GM19240 (cell line): ENCODE measurements at regions not wholly inside any gene's neighbourhood (a gene's known extent, or its start where the extent isn't known, plus 50 kb on each side); places are given as distances from the start of the nearest gene placed in this dataset.

ENCODE experiments used
- DNase-seq: peaks from one replicate; pipeline ENCODE4 v3.0.0; 2011; ENCODE audit warnings: low spot score; ENCODE audit not compliant: insufficient read length

DNA sequence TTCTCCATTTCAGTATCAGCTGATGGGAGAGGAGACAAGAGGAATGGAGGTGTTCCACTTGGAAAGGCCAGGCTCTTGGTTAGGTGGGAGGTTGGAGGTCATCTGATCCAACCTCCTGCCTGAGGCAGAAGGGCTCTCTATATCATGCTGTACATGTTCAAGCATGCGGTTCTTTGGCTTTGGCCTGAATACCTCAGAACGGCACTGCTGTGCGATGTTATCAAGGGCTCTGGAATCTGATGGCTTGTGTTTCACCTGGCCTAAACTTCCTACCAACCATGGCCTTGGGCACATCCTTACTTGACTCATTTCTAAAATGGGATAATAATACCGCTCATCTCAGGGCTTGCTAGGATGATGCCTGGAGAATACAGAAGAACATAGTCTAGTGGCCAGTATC is 90.1 kb upstream of the FAM169A start:
- DNase-seq = no peak

DNA sequence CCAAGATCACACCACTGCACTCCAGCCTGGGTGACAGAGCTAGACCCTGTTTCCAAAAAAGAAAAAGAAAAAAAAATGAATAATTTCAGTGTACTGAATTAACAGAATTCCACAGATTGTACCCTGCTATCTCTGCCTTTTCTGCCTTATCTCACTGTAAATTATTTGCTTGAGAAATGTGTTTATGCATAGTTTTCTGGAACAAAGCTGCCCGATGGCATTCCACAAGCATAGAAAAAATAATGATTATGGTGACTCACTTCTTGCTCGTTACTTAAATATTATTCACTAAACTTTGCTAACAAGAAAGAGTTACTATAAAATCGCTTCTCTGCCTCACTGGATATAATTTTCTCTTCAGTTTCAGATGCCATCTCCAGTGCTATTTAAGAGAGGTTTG is 88.7 kb upstream of the FAM169A start:
- DNase-seq = no peak

DNA sequence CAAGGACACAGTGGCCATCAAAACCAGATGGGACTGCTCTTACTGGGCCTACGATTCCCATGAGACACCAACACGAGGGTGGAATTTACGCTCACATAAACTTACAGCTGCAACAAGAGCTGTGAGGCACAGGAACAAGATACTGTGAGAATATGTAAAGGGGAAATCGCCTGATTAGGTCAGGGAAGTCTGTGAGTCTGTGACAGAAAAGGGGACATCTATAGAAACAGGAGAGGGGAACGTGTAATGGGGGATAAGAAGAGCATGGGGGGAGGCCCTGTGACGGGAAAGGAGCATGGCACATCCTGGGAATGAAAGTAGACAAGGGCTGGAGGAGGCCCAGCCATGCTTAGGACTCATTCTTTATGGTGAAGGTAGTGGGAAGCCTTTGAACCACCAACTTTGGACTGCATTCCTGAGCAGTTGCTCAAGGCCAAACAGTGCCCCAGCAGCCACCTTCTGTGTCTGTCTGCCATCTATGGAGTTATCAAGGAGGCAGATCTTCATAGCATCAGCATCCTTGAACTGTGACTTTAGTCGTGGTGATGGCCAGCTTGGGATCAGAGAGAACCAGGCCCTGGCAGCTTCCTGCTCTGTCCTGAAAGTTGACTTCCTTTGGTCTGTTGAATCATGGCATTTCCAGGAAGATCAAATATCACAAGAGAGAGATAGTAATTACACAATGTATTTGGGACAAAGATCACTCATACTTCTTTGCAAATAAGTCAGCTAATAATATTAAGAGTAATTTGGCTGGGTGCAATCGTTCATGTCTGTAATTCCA is 87.9 kb upstream of the FAM169A start:
- DNase-seq = no peak

DNA sequence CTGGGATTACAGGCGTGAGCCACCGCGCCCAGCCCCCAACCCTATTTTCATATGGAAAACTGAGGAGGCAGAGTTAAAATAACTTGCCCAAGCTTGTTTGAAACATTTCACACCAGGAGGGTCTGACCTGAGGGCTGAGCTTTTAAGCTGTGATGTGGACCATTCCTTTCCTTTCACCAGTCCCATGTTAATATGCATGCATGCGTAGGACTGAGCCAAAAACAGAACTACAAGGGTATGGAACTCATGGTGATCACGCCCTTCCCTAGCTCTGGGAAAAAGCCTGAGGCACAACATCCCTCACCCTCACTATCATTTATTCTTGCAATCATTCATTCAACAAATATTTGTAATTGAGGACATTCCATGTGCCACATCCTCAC is 87.4 kb upstream of the FAM169A start:
- no peak for DNase-seq

DNA sequence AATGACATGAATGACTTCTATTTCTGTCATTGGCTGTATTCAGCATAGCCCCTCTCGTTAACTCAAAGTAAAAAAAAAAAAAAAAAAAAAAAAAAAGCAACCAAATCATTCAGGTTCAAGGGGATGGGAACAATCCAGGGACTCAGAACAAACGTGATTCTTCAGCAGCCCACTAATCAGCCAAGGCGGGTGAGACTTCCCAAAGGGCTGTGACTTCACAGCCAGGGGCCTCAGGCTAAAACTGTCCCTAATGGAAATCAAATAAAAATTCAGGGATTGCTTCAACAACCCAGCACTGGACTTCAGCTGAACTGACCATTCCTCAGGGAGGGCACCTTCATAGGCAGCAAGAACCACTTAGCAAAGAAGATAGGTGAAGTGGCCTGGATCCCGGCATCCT is 86.2 kb upstream of the FAM169A start:
- no peak for DNase-seq

DNA sequence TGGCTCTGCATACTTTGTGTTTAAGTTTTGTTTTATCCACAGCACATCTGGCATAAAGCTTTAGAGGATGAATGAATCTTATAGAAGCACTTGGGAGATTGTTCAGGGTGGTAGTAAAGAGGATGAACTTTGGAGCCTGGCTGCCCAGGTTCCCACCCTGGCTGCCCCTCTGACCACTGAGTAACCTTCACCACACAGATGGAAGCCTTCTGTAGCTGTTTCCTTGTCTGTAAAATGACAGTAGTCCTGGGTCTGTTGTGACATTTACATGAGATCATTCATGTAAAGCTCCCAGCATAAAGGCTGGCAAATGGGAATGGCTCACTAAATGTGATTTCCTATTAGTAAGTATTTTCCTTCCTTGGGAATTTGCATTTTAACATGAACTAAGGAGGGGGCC is 85.7 kb upstream of the FAM169A start:
- no peak for DNase-seq

DNA sequence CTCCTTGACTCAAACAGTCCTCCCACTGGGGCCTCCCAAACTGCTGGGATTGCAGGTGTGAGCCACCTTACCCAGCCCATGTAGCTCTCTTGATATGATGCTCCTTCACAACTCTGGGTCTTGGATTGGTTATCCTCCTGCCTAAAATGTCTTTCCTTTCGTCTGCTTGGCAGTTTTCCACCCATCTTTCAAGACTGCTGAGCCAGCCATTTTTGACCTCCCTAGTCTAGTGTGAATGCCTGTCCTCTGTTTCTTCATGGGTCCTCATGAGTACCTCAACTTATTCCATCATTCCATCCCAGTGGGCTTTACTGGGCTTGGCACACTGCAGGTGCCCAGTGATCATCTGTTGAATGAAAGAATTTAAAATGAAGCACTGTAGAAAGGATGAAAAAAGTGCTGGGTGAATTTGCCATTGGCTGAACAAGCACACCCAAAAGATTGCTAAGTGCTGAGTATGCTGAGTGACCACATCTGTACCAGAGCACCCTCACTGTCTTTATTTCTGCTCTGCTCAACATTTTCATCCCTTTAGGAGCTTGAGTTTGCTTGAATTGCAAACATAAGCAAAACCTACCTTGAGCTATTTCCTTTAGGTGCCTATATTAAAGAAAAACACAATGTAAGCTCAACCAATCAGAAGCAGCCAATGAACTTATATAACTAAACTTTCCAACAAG is 84.8 kb upstream of the FAM169A start:
- DNase-seq = no peak

DNA sequence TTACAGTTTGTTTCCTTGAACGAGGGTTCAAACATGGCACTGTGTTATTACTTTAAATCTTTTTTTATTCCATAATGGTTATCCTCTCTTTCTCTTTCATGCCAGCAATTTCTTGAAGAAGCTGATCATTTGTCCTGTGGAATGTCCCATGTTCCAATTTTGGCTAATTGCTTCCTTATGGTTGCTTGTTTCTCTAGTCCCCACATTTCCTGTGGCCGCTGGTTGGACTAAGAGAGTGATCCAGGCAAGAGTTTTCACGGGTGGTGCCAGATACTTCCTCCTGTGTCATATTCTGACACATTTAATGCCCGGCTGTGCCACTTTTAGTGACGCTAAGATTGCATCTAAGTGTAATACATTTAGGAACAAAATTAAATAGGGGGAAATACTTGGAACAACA is 83.8 kb upstream of the FAM169A start:
- DNase-seq = no peak

DNA sequence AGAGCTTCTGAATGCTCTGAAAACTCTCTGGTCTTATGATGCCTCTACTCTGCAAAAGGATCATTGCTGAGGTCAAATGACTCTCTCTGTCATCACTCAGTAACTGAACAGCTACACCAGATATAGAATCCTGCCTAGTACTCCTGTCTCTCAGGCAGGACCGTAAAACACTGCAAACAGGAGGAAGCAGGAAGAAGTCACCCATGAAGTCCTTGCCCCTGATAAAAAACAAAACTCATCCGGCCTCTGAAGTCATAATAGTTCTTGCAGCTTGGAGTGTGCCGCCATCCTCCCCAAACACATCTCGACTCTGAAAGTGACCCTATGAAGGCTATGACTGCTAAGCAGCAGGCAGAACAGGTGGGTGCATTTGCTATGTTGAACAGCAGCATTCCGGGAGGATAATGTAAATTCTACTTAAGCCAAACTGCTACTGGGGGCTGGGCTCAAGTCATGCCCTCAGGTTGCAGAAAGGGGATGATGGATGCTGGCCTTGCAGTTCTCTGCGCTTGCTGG is 81.9 kb upstream of the FAM169A start:
- no peak for DNase-seq

DNA sequence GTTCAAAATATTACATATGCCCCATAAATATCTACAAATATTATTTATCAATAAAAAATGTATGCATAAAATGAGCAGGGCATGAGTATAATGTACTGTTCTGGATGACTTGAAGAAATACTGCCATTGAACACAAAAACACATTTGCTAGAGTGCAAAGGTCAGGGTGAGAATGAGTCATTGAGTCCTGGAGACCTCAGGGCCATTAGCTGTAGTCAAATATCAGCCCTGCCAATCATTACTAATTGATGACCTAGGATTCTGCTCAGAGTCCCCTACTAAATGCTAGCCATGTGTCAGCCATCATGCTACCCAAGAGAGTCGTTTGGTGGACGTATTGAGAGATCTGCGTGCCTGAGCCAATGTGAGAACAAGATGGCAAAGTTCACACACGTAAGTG is 80.3 kb upstream of the FAM169A start:
- DNase-seq = no peak

DNA sequence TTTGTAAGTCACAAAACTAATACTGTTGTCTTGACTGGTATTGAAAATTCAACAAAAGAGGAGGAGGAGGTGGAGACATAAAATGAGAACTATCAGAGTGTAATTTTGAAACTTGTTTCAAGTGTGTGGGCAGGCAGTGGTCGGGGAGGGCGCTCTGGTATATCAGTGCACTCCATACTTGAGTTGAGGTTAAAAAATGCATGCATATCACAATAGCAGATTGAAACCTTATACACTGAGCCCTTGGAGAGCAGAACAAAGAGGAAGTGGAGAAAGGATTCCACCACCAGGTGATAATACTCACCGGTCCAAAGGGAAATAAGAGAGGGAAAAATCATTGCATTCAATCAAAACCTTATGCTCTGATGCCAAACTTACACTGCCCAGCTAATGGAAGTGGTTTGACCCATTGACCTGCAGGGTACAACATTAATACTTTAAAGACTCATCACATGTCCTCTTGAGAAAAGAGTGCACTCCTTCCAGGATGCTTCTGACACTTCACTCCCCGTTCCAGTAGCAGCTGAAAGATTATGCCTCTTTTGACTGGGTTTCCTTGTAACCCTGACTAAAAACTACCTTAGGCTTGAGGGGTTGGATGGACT is 79.5 kb upstream of the FAM169A start:
- DNase-seq = no peak

DNA sequence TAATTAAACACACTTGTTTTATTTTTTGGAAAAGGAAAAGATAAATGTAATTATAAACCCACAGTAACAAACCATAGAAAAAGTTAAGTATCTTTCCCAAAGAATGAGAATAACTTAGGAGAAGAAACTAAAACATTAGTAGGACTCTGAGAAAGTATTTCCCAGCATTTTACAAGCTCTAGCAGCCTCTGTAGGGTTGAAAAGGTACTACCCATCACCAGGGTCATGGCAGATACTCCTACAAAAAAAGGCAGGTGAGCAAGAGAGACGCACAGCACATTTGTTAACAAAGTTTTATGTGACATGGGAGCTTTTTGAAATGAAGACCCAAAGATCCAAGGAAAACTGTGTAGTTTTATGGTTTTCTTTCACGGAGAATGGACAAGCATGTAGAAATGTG is 77.7 kb upstream of the FAM169A start:
- DNase-seq = no peak

DNA sequence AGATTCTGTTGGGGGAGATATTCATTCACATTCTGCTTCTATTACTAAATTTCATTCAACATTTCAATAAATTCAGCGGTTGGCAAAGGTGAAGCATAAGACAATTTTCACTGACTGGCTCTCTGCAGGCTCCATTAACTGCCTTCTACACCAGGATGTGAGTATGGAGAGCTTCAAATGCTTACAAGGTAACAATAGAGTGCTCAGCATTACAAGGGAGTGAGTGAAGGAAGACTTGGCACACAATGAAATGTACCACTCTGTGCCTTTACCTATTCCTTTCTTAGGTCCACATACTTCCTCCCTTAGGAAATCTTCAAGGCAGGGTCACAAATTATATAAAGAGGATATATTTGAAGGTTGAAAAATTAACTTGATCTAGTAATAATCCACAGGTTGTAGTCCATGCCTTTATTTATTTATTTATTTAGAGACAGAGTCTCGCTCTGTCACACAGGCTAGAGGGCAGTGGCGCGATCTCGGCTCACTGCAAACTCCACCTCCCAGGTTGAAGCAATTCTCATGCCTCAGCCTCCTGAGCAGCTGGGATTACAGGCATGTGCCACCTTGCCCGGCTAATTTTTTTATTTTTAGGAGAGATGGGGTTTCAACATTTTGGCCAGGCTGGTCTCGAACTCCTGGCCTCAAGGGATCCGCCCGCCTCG is 76.6 kb upstream of the FAM169A start:
- no peak for DNase-seq

DNA sequence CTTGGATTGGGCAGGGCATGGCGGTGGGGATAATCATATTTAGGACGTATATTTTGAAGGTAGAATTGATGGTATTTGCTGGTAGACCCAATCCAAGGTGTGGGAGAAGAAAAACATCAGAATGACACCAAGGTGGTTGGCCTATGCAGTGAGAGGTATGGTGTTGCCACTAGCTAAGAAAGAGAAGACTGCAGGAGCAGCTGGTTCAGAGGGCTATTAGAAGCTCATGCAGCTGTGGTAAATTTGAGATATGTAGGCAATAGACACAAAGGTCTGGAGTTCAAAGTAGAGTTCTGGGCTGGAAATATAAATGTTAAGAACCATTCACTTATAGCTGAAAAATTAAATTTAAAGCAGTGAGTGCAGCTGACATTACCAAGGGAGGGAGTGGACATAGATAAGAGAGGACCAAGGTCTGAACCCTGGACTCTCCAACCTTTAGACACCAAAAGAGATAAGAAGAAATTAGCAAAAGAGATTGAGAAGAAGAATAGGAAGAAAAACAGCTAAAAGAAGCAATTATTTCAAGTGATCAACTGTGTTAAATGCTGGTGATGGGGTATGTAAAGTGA is 74.7 kb upstream of the FAM169A start:
- no peak for DNase-seq

DNA sequence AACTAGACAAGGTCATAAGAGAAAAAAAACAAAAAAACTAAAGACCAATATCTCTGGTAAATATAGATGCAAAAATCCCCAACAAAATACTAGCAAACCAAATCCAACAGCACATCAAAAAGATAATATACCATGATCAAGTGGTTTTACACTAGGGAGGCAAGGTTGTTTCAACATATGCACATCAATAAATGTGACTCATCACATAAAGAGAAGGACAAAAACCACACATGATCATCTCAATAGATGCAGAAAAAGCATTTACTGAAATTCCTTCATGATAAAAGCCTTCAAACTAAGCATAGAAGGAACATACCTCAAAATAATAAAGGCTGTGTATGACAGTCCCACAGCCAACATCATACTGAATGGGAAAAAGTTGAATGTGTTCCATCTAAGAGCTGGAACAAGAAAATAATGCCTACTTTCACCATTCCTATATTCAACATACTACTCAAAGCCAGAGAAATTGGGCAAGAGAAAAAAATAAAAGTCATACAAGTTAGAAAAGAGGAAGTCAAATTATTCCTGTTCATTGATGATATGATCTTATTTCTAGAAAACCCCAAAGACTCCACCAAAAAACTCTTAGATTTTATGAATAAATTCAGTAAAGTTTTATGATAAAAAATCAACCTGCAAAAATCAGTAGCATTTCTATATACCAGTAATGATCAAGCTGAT is 72.2 kb upstream of the FAM169A start:
- DNase-seq = no peak

DNA sequence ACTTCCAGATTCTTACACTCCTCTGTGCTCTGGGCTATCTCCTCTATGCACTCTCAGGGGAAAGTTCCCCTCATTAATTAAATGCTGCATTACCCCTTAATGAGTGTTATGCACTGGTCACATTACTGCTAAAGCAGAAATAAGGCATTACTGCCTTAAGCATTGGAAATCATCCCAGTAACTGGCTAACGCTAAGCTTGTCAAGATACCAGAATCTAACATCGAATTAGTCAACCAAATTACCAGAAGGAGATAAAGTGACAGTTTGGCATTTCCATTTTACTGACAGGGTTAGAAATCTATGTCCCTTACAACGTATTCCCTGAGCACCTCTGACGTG is 69.5 kb upstream of the FAM169A start:
- no peak for DNase-seq

DNA sequence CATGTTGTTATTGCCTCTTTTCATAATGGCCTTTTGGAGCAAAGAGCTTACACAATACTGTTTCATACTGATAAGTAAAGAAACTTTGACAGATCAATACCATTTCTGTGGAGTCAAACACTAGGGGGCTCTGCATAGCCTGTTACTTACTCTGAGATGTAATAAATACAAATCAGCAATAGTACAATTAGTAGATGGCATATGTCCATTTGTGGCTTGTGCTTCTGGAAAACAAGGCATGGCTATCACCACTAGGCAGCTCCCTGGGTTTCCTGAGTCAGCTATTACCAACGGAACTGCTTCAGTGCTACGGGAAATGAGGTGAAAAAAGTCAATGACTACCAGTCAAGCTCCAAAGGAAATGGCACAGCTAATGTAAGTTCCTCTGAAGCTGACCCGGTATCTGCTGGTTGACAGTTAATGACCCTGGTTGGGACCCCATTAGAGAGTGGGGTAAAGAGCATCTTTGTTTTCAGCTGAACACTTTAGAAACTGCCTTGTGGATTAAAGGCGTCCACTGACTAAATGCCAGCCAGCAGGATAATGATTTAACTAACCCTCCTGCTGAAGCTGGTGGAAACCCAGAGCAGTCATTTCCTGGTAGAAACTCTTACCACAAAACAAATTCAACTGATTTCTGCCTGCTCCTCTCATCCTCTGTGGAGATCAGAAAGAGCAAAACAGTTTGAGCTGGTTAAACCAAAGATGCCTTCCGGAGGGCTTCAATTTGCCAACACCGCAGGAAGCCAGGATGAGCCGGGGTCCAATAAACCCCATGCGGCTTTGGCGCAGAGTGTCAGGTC is 69.0 kb upstream of the FAM169A start:
- no peak for DNase-seq

DNA sequence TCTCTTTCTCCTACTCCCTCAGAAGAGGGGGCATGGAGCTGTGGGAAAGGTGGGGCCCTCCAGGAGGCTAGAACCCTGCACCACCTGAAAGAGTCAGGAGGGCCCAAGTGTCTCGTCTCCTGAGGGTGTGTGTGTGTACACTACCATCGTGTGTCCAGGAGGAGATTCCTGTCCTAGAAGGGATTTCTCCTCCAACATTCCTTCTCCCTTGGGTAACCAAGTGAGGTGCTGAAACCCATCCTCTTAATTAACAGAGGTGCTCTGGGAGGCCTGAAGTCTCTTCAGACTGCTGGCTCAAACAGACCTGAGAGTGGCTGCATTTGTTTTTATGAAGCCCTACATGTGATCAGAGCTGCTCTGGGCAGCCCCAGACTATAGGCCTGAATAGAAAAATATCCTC is 61.1 kb upstream of the FAM169A start:
- no peak for DNase-seq

DNA sequence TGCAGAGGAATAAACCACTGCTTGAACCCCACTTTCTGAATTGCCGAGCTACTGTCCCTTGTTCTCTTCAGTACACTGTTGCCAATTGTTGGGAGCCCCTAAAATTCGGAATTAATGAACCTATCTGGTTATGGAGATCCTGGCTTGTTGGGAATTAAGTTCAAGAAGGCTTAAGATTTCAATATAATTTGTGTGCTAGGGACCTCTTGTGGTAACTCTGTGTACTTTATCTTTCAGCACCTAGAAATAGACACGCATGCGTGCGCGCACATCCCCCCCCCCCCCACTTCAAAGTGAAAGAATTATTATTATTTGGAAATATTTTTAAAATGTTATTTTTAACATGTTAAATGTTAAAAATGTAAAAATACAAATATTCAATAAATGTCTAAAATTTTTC is 53.3 kb upstream of the FAM169A start:
- DNase-seq = peak; percentile 18

DNA sequence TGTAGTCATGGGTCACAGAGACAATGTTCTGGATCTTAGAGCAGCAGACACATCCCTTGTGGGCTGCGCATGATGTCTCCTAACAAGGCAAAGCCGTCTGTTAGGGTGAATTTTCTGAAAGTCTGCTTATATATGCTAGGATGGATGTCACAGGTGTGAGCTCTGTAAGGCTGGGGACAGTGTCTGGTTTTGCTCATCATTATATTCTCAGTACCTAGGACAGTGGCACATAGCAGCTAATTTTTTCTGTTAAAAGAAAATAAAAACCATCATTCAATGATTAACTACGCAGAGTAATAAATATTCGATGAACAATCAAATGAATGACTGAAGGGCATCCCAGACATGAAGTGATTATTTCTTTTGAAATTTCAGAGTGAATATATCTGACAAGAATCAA is 52.9 kb upstream of the FAM169A start:
- DNase-seq = no peak
